Effector CD4-positive, alpha-beta T cell (primary cell): ENCODE measurements at regions not wholly inside any gene's neighbourhood (a gene's known extent, or its start where the extent isn't known, plus 50 kb on each side); places are given as distances from the start of the nearest gene placed in this dataset.

Source experiments
- DNase-seq: peaks from one replicate; pipeline ENCODE4 v3.0.0-alpha.2; 2020

DNA sequence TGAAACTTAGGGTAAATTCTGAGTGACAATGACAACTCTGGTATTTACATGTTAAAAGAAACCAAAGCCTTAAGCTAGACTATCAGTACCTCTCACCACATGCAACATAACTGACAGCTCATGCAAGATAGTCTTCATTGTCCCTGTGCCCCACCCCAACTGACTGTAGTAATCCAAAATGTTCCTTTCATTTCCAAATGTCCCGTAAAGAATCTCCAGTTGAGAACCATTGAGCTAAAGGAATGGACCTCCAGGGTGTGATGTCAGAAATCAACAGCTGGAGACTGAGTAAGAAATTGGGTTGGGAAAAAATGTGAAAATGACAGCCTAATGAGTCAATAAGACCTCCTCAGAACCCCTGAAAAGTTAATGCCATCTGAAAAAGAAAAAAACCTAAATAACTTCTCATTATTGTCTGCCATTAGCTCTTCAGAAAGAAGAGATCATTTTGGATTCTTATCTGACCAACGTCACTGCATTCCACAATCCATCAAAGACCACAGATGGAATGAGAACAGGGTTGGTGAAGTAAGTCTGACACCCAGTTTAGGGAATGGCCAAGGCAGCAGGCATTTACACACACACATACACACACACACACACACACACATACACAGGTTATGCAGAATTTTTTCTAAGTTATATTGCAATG lies 51.7 kb upstream of the ACVR2A start:
- no peak for DNase-seq

- DNase-seq: no peak
Observed at GRCh38 chr2:147790580-147790979, 54.2 kb upstream of the ACVR2A start.

GRCh38 chr2:147789720-147790119 lies 55.1 kb upstream of the ACVR2A start:
- DNase-seq: no peak

GRCh38 chr2:147789287-147789686 lies 55.5 kb upstream of the ACVR2A start:
- no peak for DNase-seq

DNA sequence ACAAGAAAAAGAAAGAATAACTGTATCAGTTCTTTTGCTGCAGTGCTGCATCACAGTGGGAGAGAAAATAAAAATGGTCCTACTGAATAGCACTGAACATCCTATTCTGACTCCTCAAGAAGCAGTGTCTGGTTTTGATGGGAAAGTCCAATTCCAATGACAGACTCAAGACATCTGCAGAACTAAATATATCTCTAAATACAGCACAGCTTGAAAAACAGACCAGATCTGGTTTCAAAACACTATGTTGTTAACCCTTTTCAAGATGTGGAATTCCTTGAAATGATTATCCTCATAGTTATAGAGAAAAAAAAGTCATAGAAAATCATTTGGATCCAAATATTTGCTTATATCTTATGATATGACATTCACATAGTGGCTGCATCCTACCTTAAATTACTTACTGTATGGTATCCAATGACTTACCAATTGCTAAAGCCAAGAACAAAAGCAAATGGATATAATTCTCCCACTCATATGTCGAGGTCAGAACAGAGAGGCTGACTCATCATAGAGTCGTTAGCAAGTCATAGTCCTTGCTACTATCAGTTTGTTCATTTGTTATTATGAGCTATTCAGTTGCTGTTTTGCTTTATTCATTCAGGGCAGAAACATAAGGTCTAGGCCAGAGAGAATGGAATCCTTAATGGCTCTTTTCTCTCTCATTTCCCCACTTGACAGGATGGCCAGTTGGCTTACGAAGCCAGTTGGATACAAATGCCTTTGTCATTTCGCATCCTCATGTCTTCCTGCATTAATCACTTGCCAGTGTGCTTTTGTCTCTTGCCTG lies 62.5 kb upstream of the ACVR2A start:
- DNase-seq: no peak

DNA sequence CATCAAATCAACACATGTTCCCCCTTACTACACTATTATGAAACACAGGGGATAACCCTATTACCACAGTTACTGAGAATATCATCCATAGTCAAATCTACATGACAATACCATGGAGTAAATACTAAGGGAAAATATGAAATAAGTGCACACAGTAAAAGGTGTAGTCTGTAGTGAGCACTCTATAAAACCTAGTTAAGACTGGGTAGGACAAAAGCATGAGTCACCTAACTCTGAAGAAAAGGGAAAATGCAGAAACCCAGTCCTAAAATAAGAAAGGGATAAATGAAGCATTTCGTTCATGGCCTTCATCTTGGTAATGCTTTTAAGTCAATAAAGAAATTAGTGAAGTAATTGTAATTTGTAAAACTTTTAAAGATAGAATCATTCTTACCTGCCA lies 65.4 kb upstream of the ACVR2A start:
- DNase-seq: no peak

DNA sequence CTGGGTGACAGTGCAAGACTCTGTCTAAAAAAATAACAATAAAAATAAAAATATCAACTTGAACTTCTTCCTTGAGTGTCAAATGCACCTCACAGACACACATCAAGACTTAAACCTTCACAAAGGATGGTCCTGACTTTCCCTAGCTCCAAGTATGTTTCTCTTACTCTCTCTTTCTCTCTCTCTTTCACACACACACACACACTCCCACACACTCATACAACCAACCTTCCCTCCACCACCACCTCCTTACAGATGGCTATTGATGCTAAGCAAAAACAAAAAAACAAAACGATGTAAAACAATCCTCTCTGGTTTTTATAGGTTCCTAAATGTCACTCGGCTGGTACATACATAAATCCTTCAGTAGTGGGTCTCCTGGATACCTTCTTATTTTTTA lies 67.4 kb upstream of the ACVR2A start:
- no peak for DNase-seq

GRCh38 chr2:147774805-147775204 lies 70.0 kb upstream of the ACVR2A start:
- no peak for DNase-seq

DNA sequence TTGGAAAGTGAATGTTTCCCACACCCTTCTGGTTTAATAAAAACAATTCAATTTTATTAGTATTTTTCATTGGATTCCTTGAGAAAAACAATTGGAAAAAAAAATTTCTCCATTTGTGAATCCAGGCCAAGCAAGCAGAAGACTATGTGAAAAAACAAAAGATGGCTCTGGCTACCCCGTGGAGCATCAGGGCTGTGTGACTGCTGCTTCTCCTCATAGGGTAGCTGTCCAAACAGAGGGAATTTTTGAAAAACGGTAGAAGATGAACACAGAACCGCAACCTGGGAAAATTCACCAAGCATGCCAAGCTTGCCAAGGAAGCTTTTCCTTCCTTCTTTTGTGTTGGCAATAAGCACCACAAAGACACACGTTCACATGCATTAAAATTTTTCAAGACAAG lies 71.3 kb upstream of the ACVR2A start:
- DNase-seq: no peak

GRCh38 chr2:147772781-147773180 lies 72.0 kb upstream of the ACVR2A start:
- DNase-seq: no peak

- DNase-seq: no peak
Observed at GRCh38 chr2:147763861-147764260, 81.0 kb upstream of the ACVR2A start.

- DNase-seq: no peak
Observed at GRCh38 chr2:147760984-147761383, 83.8 kb upstream of the ACVR2A start.

DNA sequence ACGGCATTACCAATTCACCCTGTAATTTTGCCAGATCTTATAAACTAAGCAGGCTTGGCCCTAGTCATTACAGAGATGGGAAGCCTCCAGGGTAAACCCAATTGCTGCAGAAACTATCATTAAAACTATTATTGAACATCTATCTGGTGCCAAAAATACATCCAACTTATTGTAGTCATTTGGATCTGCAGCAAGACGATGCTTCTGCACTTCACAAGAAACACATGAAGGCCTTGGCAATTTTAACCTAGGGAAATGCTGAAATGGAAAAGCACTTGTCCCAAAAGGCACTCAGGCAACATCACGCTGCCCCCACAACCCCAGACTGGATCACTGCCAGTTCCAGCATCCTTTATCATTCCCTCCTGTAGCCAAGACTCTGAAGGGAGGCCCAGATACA lies 85.3 kb upstream of the ACVR2A start:
- DNase-seq: no peak

GRCh38 chr2:147758821-147759220 lies 86.0 kb upstream of the ACVR2A start:
- no peak for DNase-seq

DNA sequence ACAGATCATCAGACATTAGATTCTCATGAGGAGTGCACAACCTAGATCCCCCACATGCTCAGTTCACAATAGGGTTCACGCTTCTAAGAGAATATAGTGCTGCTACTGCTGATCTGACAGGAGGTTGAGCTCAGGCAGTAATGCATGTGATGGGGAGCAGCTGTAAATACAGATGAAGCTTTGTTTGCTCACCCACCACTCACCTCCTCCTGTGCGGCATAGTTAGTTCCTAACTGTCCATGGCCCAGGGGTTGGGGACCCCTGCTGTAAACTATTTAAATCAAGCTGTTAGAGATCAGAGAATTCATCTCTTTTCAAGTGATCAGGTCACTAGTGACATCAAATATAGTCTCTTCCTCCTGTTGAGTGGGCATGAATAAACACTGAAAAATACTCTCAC lies 88.8 kb upstream of the ACVR2A start:
- no peak for DNase-seq

DNA sequence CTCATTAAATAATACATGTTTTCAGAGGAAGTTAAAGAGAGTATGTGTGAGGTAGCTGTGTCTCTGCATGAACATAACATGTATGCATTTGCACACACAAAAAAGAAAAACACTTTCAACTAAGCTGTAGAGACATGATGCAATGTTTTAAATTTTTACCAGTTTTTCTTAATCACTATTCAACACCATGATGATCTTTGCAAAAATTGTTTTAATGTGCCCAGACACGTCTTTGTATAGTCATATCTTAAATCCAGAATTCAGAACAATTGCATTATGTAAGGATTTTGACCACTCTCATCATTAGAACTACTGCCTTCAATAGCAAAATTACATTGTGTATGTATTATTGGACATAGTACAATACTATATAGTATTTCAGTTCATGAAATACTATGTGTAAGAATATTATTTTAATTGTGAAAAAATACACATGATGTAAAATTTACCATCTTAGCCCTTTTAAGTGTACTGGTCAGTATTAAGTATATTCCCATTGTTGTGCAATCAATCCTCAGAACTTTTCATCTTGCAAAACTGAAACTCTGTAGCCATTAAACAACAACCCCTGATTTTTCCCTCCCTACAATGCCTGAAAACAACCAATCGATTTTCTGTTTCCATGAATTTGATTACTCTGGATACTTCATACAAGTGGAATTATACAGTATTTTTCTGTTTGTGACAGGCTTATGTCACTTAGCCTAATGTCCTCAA lies 104.5 kb upstream of the ACVR2A start:
- DNase-seq: no peak

- no peak for DNase-seq
Observed at GRCh38 chr2:147739508-147739907, 105.3 kb upstream of the ACVR2A start.

GRCh38 chr2:147718831-147719230 lies 126.0 kb upstream of the ACVR2A start:
- no peak for DNase-seq

GRCh38 chr2:147716906-147717305 lies 127.9 kb upstream of the ACVR2A start:
- no peak for DNase-seq

- DNase-seq: no peak
Observed at GRCh38 chr2:147715807-147716206, 129.0 kb upstream of the ACVR2A start.

- no peak for DNase-seq
Observed at GRCh38 chr2:147714582-147714981, 130.2 kb upstream of the ACVR2A start.

GRCh38 chr2:147713349-147713748 lies 131.5 kb upstream of the ACVR2A start:
- no peak for DNase-seq

GRCh38 chr2:147712051-147712450 lies 132.8 kb upstream of the ACVR2A start:
- no peak for DNase-seq

GRCh38 chr2:147711031-147711430 lies 133.8 kb upstream of the ACVR2A start:
- DNase-seq: no peak
